ENCODE measurements at regions not wholly inside any gene's neighbourhood (a gene's known extent, or its start where the extent isn't known, plus 50 kb on each side); places are given as distances from the start of the nearest gene placed in this dataset.

DNA sequence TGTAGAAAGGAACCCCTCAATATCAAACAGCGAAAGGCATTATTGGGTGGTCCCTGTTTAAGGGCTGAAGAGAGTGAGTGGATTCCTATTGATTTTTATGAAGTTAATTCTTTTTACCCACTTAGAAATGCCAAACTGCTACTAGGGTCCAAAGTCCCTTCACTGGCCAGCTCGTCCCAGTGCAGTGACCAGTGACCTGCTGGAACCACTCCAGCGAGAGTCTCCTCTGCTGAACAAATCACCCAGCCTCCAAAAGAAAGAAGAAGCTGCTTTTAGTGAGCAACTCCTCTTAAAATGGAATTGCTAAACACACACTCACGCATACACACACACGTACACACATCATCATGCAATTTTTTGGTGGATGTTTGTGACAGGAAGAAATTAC lies 198.2 kb upstream of the PLEKHG7 start:
- Histone ChIP-seq H3K27me3 (ENCODE audit: insufficient read depth, low read length) (no peaks in the 10 kb centered on the region), H3K9me2 (ENCODE audit: insufficient read depth) (no peaks in the 10 kb centered on the region), H4K20me1 (ENCODE audit: insufficient read depth) (no peaks in the 10 kb centered on the region), H3K9ac (ENCODE audit: low read length) (no peak overlapping the region), H3K36me3 (ENCODE audit: control insufficient read depth in 1 of 2, insufficient read depth in 2 of 2, low read length in 2 of 2) (no peaks in the 10 kb centered on the region), H3K4me3 (replicated peaks in 1 of 2; ENCODE audit: low read depth in 1 of 2, low read length in 2 of 2) (no peak overlapping the region), H3K79me2 (ENCODE audit: insufficient read depth, low read length) (no peaks in the 10 kb centered on the region), H2AFZ (ENCODE audit: low read depth, low read length, poor library complexity, severe bottlenecking) (no peak overlapping the region), H3K4me1 (ENCODE audit: control insufficient read depth in 1 of 2, insufficient read depth in 2 of 2, low read length in 2 of 2) (no peaks in the 10 kb centered on the region), H3K9me3 (ENCODE audit: control insufficient read depth in 1 of 2, insufficient read depth in 1 of 2, low read depth in 1 of 2, low read length in 2 of 2) (no peaks in the 10 kb centered on the region), H3K27ac (ENCODE audit: low read depth, low read length) (no peak overlapping the region), H3K4me2 (ENCODE audit: low read length) (no peak overlapping the region)
- RAD21 ChIA-PET (ENCODE audit: low non-redundant PET in 1 of 2, low total read pairs in 2 of 2, uncharacterized antibody in 2 of 2, unreplicated experiment in 2 of 2) = no interaction called here
- no TSS peak for BruUV-seq (replicated peaks)
- no peak for TF ChIP-seq CTCF (IDR thresholded peaks at IDR 0.05 in 2 of 3, conservative IDR thresholded peaks at IDR 0.05 in 1 of 3; ENCODE audit: borderline replicate concordance in 1 of 3, insufficient read depth in 1 of 3, low read depth in 2 of 3, low read length in 2 of 3)
- DNase-seq (ENCODE audit: low read depth, low spot score) (no peak), ATAC-seq (no peak)
- intact Hi-C loops (cut with micrococcal nuclease) = no loop called here
- CTCF ChIA-PET = no interaction called here
- POLR2A ChIA-PET = no interaction called here

DNA sequence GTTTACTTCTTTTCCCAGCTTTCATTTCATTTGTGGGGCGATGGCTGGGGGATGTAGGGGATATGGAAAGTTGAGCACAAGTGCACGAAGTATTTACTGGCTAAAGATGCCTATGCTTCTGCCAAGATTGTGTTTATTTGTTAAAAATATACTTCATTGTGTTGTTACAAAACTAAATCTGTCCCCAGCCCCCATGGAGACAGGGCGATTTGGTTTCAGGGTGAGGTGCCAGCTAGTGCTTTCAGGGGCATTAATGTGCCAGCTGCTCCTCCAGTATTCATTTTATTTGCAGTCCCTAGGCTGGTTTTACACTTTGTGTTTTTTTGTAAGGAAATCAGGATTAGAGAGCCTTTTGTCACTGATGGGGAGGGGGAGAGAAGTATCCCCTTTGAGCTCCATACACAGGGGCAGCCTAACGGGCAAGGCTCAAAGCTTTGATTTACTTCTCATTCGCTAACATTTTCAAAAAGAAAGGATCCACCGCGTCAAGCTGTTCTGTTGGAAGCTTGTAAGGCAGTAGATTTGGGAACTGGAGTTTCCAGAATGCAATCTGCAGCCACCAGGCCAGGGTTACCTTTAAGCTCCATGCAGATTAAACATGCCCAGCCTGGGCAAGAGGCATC lies 198.7 kb upstream of the PLEKHG7 start:
- H3K9ac ChIP-seq (ENCODE audit: low read length) = no peak overlapping the region
- no peaks in the 10 kb centered on the region for H3K79me2 ChIP-seq (ENCODE audit: insufficient read depth, low read length)
- CTCF ChIA-PET = no interaction called here
- no peak overlapping the region for H2AFZ ChIP-seq (ENCODE audit: low read depth, low read length, poor library complexity, severe bottlenecking)
- H3K9me3 ChIP-seq (ENCODE audit: control insufficient read depth in 1 of 2, insufficient read depth in 1 of 2, low read depth in 1 of 2, low read length in 2 of 2) = no peaks in the 10 kb centered on the region
- no peak overlapping the region for H3K4me3 ChIP-seq (replicated peaks in 1 of 2; ENCODE audit: low read depth in 1 of 2, low read length in 2 of 2)
- no peak overlapping the region for H3K27ac ChIP-seq (ENCODE audit: low read depth, low read length)
- no TSS peak for BruUV-seq (replicated peaks)
- no peaks in the 10 kb centered on the region for H3K9me2 ChIP-seq (ENCODE audit: insufficient read depth)
- ATAC-seq (no peak), DNase-seq (ENCODE audit: low read depth, low spot score) (no peak)
- no peak overlapping the region for H3K4me2 ChIP-seq (ENCODE audit: low read length)
- RAD21 ChIA-PET (ENCODE audit: low non-redundant PET in 1 of 2, low total read pairs in 2 of 2, uncharacterized antibody in 2 of 2, unreplicated experiment in 2 of 2) = no interaction called here
- no peaks in the 10 kb centered on the region for H3K27me3 ChIP-seq (ENCODE audit: insufficient read depth, low read length)
- H3K4me1 ChIP-seq (ENCODE audit: control insufficient read depth in 1 of 2, insufficient read depth in 2 of 2, low read length in 2 of 2) = no peaks in the 10 kb centered on the region
- H4K20me1 ChIP-seq (ENCODE audit: insufficient read depth) = no peaks in the 10 kb centered on the region
- POLR2A ChIA-PET = no interaction called here
- H3K36me3 ChIP-seq (ENCODE audit: control insufficient read depth in 1 of 2, insufficient read depth in 2 of 2, low read length in 2 of 2) = no peaks in the 10 kb centered on the region
- intact Hi-C loops (cut with micrococcal nuclease) = no loop called here
- TF ChIP-seq EGR1 (IDR thresholded peaks at IDR 0.05; ENCODE audit: low read depth) = no peak
- no peak for TF ChIP-seq ZFX (IDR thresholded peaks at IDR 0.05)
- TF ChIP-seq, protein P1, sequence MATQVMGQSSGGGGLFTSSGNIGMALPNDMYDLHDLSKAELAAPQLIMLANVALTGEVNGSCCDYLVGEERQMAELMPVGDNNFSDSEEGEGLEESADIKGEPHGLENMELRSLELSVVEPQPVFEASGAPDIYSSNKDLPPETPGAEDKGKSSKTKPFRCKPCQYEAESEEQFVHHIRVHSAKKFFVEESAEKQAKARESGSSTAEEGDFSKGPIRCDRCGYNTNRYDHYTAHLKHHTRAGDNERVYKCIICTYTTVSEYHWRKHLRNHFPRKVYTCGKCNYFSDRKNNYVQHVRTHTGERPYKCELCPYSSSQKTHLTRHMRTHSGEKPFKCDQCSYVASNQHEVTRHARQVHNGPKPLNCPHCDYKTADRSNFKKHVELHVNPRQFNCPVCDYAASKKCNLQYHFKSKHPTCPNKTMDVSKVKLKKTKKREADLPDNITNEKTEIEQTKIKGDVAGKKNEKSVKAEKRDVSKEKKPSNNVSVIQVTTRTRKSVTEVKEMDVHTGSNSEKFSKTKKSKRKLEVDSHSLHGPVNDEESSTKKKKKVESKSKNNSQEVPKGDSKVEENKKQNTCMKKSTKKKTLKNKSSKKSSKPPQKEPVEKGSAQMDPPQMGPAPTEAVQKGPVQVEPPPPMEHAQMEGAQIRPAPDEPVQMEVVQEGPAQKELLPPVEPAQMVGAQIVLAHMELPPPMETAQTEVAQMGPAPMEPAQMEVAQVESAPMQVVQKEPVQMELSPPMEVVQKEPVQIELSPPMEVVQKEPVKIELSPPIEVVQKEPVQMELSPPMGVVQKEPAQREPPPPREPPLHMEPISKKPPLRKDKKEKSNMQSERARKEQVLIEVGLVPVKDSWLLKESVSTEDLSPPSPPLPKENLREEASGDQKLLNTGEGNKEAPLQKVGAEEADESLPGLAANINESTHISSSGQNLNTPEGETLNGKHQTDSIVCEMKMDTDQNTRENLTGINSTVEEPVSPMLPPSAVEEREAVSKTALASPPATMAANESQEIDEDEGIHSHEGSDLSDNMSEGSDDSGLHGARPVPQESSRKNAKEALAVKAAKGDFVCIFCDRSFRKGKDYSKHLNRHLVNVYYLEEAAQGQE (IDR thresholded peaks at IDR 0.05; ENCODE audit: low read depth) = no peak
- no peak for TF ChIP-seq SRF (IDR thresholded peaks at IDR 0.05; ENCODE audit: low read depth)
- TF ChIP-seq ZNF274 (IDR thresholded peaks at IDR 0.05; ENCODE audit: low read depth, low read length) = no peak
- TF ChIP-seq ELF1 (IDR thresholded peaks at IDR 0.05; ENCODE audit: borderline replicate concordance, low read depth) = no peak
- no peak for TF ChIP-seq ZBTB33 (IDR thresholded peaks at IDR 0.05; ENCODE audit: extremely low read depth, insufficient replicate concordance, low read length)
- no peak for TF ChIP-seq POLR2AphosphoS5 (IDR thresholded peaks at IDR 0.05; ENCODE audit: low read depth, low read length)
- TF ChIP-seq POLR2A (IDR thresholded peaks at IDR 0.05; ENCODE audit: borderline replicate concordance, extremely low read depth, insufficient read depth, insufficient read length) = no peak
- TF ChIP-seq SIN3A (IDR thresholded peaks at IDR 0.05; ENCODE audit: low read depth) = no peak
- TF ChIP-seq EZH2 (IDR thresholded peaks at IDR 0.05) = no peak

Measured in HCT116 (cell line).